ENCODE measurements at regions not wholly inside any gene's neighbourhood (a gene's known extent, or its start where the extent isn't known, plus 50 kb on each side); places are given as distances from the start of the nearest gene placed in this dataset.
A peak's percentile ranks its signal among the peaks of the same experiment; 100 is the strongest.

- peak; percentile 45 to 58 for DNase-seq (ENCODE audit: low read depth in 2 of 2)
- TF ChIP-seq, protein P1, sequence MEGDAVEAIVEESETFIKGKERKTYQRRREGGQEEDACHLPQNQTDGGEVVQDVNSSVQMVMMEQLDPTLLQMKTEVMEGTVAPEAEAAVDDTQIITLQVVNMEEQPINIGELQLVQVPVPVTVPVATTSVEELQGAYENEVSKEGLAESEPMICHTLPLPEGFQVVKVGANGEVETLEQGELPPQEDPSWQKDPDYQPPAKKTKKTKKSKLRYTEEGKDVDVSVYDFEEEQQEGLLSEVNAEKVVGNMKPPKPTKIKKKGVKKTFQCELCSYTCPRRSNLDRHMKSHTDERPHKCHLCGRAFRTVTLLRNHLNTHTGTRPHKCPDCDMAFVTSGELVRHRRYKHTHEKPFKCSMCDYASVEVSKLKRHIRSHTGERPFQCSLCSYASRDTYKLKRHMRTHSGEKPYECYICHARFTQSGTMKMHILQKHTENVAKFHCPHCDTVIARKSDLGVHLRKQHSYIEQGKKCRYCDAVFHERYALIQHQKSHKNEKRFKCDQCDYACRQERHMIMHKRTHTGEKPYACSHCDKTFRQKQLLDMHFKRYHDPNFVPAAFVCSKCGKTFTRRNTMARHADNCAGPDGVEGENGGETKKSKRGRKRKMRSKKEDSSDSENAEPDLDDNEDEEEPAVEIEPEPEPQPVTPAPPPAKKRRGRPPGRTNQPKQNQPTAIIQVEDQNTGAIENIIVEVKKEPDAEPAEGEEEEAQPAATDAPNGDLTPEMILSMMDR (IDR thresholded peaks at IDR 0.05; ENCODE audit: low read depth, low read length), result no peak
- H3K4me3 ChIP-seq (replicated peaks in 1 of 2; ENCODE audit: low read depth in 2 of 2, low read length in 2 of 2), result no peak overlapping the region
Observed at GRCh38 chr4:123821861-123822260, 425.3 kb downstream of the SPRY1 start.

DNA sequence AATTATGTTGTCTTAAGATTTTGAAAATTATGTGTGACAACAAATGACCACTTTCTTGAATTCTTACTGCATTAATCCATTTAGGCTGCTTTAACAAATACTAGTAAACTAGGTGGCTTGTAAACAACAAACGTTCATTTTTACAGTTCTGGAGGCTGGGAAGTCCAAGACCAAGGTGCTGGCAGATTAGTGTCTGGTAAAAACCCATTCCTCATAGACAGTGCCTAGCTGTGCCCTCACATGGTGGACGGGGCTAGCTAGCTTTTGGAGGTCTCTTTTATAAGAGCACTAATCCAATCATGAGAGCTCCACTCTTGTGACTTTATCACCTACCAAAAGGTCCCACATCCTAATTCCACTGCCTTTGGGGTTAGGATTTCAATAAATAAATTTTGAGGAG lies 425.8 kb downstream of the SPRY1 start:
- DNase-seq (ENCODE audit: low read depth in 2 of 2), result no peak
- TF ChIP-seq, protein P1 (IDR thresholded peaks at IDR 0.05; ENCODE audit: low read depth, low read length), result no peak
- H3K4me3 ChIP-seq (replicated peaks in 1 of 2; ENCODE audit: low read depth in 2 of 2, low read length in 2 of 2), result no peak overlapping the region

DNA sequence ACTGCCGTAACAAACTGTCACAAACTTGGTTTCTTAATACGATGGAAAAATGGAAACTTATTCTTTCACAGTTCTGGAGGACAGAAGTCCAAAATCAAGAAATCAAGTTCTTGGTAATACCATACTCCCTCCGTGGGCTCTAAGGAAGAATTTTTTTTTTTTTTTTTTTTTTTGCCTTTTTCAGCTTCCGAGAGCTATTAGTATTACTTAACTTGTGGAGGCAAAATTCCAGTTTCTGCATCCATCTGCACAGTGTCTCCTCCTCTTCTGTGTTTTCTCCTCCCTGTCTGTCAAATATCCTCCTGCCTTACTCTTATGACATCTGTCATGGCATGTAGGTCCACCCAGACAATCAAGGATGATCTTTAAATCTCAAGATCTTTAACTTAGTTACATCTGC lies 426.6 kb downstream of the SPRY1 start:
- no peak for DNase-seq (ENCODE audit: low read depth in 2 of 2)
- TF ChIP-seq, protein P1 (IDR thresholded peaks at IDR 0.05; ENCODE audit: low read depth, low read length), result no peak
- H3K4me3 ChIP-seq (replicated peaks in 1 of 2; ENCODE audit: low read depth in 2 of 2, low read length in 2 of 2), result no peak overlapping the region

DNA sequence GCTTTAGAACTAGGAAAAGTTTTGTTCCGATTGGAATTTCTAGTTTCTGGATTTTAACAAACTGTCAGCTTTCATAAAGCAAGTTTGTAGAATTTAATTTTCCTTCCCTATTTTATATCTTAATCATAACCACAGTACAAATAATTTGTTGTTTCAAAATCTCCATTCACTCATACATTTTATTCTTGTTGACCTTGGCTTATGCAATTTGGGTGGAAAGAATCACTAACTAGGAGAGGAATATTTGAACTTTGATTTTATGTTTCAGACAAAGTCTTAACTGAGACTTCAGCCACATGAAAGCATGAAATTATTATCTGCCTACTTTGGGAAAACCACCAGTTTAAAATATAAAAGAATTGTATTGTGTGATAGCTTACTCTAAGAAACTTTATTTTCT lies 427.9 kb downstream of the SPRY1 start:
- TF ChIP-seq, protein P1 (IDR thresholded peaks at IDR 0.05; ENCODE audit: low read depth, low read length), result no peak
- H3K4me3 ChIP-seq (replicated peaks in 1 of 2; ENCODE audit: low read depth in 2 of 2, low read length in 2 of 2), result no peak overlapping the region
- DNase-seq (ENCODE audit: low read depth in 2 of 2), result peak; percentile 46 to 72

- DNase-seq (ENCODE audit: low read depth in 2 of 2), result peak; percentile 49 to 92
- TF ChIP-seq, protein P1 (IDR thresholded peaks at IDR 0.05; ENCODE audit: low read depth, low read length), result no peak
- H3K4me3 ChIP-seq (replicated peaks in 1 of 2; ENCODE audit: low read depth in 2 of 2, low read length in 2 of 2), result no peak overlapping the region
Observed at GRCh38 chr4:123825596-123826291, 429.1 kb downstream of the SPRY1 start.

DNA sequence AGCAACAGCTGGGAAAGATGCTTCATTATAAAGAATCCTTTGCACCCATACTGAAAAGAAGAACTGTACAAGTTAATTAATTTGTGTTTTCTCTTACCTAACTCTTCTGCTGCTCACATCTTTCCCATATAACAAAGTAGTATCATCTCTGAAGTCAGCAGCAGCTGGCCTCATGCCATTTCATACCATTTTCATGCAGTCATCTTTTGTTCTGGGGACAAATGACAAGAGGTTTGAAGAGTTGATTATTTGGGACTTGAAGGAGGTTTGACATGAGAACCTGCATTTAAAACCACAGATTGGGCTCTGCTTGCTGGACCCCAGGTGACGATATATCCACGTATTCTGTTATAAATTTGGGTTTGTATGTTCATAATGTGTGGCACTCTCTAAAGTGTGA lies 430.3 kb downstream of the SPRY1 start:
- no peak overlapping the region for H3K4me3 ChIP-seq (replicated peaks in 1 of 2; ENCODE audit: low read depth in 2 of 2, low read length in 2 of 2)
- DNase-seq (ENCODE audit: low read depth in 2 of 2), result peak; percentile 77 to 94
- TF ChIP-seq, protein P1 (IDR thresholded peaks at IDR 0.05; ENCODE audit: low read depth, low read length), result no peak

DNA sequence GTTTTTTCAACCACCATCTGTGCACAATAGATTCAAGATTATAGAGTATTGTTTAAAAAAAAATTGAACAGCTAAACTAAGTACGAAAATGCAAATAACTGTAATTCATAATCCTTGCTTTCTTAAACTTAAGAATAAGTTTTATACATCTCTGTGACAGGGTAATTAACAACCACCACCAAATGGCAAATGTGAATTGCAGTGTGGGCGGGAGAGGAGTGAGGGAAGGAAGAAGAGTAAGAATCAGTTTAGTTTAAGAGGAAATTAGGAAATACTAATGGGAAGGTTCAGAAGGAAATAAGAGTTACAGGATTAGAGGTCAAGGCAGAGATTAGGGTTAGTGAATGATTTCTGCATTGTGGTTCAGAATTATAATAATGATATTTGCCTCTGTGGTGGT lies 430.9 kb downstream of the SPRY1 start:
- H3K4me3 ChIP-seq (replicated peaks in 1 of 2; ENCODE audit: low read depth in 2 of 2, low read length in 2 of 2), result no peak overlapping the region
- no peak for DNase-seq (ENCODE audit: low read depth in 2 of 2)
- TF ChIP-seq, protein P1 (IDR thresholded peaks at IDR 0.05; ENCODE audit: low read depth, low read length), result no peak
